HG02885 (cell line): ENCODE measurements at regions not wholly inside any gene's neighbourhood (a gene's known extent, or its start where the extent isn't known, plus 50 kb on each side); places are given as distances from the start of the nearest gene placed in this dataset.
A peak's percentile ranks its signal among the peaks of the same experiment; 100 is the strongest.

Experiments used
- ATAC-seq: cut with Tn5 transposase; IDR thresholded peaks from one replicate; pipeline ENCODE4 v1.9.1; 2021; ENCODE audit warnings: mild to moderate bottlenecking; ENCODE audit not compliant: unreplicated experiment, poor library complexity

- no peak for ATAC-seq
Observed at GRCh38 chr1:67558449-67559193, 126.4 kb upstream of the GADD45A start.

GRCh38 chr1:67559222-67559700, 125.7 kb upstream of the GADD45A start:
- ATAC-seq: no peak

- ATAC-seq: no peak
Observed at GRCh38 chr1:67560580-67561255, 124.3 kb upstream of the GADD45A start.

- peak; percentile 90 for ATAC-seq
Observed at GRCh38 chr1:67561704-67562113, 123.3 kb upstream of the GADD45A start.

- no peak for ATAC-seq
Observed at GRCh38 chr1:67563684-67564083, 121.3 kb upstream of the GADD45A start.

- no peak for ATAC-seq
Observed at GRCh38 chr1:67564193-67564592, 120.8 kb upstream of the GADD45A start.

- ATAC-seq: no peak
Observed at GRCh38 chr1:67566803-67567377, 118.1 kb upstream of the GADD45A start.

GRCh38 chr1:67570486-67571143, 114.4 kb upstream of the GADD45A start:
- ATAC-seq: no peak

- no peak for ATAC-seq
Observed at GRCh38 chr1:67571406-67571805, 113.6 kb upstream of the GADD45A start.

GRCh38 chr1:67571901-67572593, 113.0 kb upstream of the GADD45A start:
- ATAC-seq: no peak

- ATAC-seq: no peak
Observed at GRCh38 chr1:67572594-67573221, 112.3 kb upstream of the GADD45A start.

- ATAC-seq: no peak
Observed at GRCh38 chr1:67573311-67573872, 111.6 kb upstream of the GADD45A start.

GRCh38 chr1:67574221-67574620, 110.8 kb upstream of the GADD45A start:
- no peak for ATAC-seq

GRCh38 chr1:67575861-67576260, 109.1 kb upstream of the GADD45A start:
- no peak for ATAC-seq

- no peak for ATAC-seq
Observed at GRCh38 chr1:67576474-67576873, 108.5 kb upstream of the GADD45A start.

GRCh38 chr1:67577646-67578045, 107.4 kb upstream of the GADD45A start:
- ATAC-seq: no peak

GRCh38 chr1:67578397-67579020, 106.5 kb upstream of the GADD45A start:
- no peak for ATAC-seq

GRCh38 chr1:67579623-67580394, 105.2 kb upstream of the GADD45A start:
- no peak for ATAC-seq
